Esophagus muscularis mucosa (tissue), 4 donors: ENCODE measurements at regions not wholly inside any gene's neighbourhood (a gene's known extent, or its start where the extent isn't known, plus 50 kb on each side); places are given as distances from the start of the nearest gene placed in this dataset.

Experiments
- EP300 ChIP-seq: sonication (generic); formaldehyde crosslinking; IDR thresholded peaks from one replicate; pipeline ENCODE4 v1.6.1; 2017; ENCODE audit warnings: antibody characterized with exemption
- POLR2AphosphoS5 ChIP-seq, 2 donors: sonication (generic); formaldehyde crosslinking; IDR thresholded peaks; one replicate each; pipeline ENCODE4 v1.6.1; 2017; ENCODE audit warnings: antibody characterized with exemption in 2 of 2
- TF ChIP-seq, protein P1 (sequence below), 3 experiments: fragments of 200-600 bp in 2 of 3; fragments of 450-650 bp in 1 of 3; sonication (generic) in 2 of 3; IDR thresholded peaks; one replicate each; pipeline ENCODE4 v1.5.1; 2017 to 2019; ENCODE audit warnings: antibody characterized with exemption in 3 of 3, mild to moderate bottlenecking in 2 of 3, moderate library complexity in 1 of 3

DNA sequence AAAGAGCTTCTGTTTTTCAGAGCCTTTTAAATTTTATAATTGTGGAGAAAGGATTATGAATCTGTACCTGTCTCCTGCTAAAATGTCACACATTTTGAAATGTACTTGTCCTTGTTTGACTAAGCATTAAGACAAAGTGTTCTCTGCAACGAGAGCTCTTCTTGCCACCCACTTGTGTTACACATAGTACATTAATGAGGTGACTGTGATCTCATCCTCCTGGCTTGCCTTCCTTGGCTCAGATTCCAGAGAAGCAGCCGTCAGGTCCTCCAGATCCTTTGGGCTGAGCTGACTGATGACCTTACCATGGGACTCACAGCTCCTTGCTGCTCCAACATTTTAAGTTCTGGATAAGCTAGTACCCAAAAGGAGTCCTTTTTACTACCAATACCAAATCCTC is 81.4 kb downstream of the BBS10 start:
- TF ChIP-seq POLR2AphosphoS5 (IDR thresholded peaks at IDR 0.05) (peak; percentile 90 to 91), EP300 (peak; percentile 95)
- TF ChIP-seq, protein P1, sequence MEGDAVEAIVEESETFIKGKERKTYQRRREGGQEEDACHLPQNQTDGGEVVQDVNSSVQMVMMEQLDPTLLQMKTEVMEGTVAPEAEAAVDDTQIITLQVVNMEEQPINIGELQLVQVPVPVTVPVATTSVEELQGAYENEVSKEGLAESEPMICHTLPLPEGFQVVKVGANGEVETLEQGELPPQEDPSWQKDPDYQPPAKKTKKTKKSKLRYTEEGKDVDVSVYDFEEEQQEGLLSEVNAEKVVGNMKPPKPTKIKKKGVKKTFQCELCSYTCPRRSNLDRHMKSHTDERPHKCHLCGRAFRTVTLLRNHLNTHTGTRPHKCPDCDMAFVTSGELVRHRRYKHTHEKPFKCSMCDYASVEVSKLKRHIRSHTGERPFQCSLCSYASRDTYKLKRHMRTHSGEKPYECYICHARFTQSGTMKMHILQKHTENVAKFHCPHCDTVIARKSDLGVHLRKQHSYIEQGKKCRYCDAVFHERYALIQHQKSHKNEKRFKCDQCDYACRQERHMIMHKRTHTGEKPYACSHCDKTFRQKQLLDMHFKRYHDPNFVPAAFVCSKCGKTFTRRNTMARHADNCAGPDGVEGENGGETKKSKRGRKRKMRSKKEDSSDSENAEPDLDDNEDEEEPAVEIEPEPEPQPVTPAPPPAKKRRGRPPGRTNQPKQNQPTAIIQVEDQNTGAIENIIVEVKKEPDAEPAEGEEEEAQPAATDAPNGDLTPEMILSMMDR (IDR thresholded peaks at IDR 0.05) = no peak
